Kidney tubule cell (primary cell): ENCODE measurements at regions not wholly inside any gene's neighbourhood (a gene's known extent, or its start where the extent isn't known, plus 50 kb on each side); places are given as distances from the start of the nearest gene placed in this dataset.

Source experiments
- DNase-seq: peaks from one replicate; pipeline ENCODE4 v3.0.0-alpha.2; 2018; ENCODE audit warnings: low spot score

DNA sequence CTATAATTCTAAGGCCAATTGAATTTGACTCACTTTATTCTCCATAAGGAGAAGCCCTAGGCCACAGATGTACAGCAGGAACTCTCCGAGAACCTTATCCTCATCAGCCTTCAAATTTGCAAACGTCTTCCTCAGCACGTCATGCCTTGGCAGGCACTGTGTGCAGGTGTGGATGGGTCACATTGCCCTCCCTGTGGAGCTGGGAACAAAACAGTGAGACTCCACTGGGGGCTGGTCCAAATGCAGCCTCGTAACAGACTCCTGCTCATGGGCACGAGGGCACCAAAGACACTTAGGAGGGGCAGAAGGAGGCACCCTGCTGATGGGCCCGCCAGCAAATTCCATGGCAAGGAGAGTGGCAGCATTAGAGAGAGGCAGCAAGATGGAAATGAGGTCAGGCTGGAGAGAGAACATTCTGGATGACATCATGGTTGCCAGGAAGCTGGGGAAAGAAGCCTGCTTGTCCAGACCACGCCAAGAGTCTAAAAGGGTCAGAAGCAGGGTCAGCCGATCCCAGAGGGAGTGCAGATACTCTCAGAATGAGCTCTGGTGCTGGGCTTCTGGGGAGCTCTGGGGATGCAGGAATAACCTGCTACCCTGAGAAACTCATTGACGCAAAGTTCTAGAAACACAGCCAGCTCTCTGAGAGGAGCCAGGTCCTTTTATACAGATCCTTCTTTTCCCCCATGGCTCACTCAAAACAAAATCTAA, 242.2 kb downstream of the B3GLCT start:
- no peak for DNase-seq

DNA sequence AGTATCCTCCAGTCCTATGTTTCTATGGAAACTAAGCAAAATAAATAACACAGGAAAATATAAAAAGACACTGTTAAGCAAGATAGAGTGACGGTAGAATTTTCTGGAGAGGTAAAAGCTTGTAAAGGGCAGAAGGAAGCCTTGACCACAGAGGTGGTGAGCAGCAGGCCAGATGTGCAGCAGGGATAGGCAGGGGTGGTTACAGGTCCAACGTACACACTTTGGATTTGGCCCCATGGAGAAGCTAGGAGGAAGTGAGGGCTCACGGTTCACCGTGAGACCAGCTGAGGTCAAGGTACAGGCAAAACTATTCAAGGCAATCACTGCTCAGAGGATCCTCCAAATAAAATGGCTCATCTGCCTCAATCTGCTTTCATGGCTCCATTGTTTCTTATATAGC, 242.8 kb downstream of the B3GLCT start:
- no peak for DNase-seq

DNA sequence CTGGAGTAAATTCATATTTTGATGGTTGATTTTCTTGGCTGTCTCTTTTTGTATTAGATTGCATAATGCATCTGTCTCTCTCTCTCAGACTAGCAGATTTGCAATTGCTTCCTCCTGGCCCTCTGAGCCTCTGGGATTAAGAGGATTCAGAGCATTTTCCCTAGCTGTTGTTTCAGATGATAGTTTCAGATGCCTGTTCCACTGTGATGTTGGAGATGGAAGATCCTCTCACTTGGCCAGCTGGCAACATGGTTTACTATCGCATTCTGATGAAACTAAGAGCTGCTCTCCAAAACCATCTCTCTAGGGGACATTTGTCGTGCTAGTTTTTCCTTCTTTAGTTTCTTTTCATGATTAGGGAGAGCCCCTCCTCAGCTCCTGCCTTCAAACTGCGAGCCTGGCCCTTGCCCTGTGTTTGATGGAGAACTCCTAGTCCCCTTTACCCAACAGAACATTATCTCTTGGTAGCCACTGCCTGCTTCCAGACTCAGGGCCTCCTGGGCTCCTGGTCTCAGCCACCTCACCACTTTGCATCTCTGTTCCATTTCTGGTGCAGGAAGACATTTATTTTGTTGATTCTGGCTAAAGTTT, 244.6 kb downstream of the B3GLCT start:
- DNase-seq = no peak

DNA sequence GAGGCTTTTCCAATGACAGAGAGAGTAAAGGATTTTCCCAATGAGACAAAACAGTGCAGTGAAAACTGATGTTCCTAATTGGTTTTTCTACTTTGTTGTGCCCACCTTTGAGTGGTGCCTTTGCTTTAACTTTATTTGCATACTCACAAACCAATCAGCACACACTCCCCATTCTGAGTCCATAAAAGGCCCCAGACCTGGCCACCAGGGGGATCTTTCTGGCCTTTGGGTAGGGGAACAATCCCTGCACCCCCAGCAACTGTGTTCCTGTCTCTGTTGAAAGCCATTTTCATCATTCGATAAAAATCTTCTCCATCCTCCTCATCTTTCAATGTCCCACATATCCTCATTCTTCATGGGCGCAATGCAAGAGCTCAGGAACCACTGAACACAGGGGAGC, 252.8 kb downstream of the B3GLCT start:
- no peak for DNase-seq

- DNase-seq = no peak
Measured at GRCh38 chr13:31455581-31455980, 255.8 kb downstream of the B3GLCT start.

DNA sequence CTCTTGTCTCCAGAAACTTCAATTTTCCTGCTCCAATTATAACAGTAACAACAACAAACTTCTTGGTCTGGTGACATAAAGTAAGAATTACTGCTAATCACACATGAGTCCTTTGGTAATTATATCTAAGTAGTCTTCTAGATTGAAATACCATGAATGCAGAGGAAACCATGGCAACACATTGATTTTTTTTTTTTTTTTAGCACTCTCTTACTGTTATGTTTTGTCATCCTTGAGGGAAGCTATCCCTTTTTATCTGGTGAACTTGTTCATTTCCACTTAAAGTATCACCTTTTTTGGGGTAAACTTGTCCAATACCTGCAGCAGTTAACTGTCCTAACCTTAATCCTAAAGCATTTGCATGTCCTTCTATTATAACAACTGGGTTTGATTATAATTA, 256.3 kb downstream of the B3GLCT start:
- no peak for DNase-seq

GRCh38 chr13:31460061-31460460, 260.3 kb downstream of the B3GLCT start:
- DNase-seq = no peak

DNA sequence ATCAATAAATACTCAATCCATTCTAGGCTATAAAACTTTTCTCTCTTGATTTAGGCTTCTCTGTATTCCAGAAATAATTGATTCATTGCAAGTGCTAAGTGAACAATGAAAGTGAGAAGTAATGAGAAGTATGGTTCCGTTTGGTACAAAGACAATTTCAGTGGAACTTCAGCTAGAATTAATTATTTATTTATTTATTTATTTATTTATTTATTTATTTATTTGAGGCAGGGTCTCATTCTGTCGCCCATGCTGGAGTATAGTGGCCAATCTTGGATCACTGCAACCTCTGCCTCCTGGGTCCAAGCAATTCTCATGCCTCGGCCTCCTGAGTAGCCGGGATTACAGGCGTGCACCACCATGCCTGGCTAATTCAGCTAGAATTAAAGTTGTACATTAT, 262.1 kb downstream of the B3GLCT start:
- no peak for DNase-seq

GRCh38 chr13:31462766-31463165, 263.0 kb downstream of the B3GLCT start:
- no peak for DNase-seq

DNA sequence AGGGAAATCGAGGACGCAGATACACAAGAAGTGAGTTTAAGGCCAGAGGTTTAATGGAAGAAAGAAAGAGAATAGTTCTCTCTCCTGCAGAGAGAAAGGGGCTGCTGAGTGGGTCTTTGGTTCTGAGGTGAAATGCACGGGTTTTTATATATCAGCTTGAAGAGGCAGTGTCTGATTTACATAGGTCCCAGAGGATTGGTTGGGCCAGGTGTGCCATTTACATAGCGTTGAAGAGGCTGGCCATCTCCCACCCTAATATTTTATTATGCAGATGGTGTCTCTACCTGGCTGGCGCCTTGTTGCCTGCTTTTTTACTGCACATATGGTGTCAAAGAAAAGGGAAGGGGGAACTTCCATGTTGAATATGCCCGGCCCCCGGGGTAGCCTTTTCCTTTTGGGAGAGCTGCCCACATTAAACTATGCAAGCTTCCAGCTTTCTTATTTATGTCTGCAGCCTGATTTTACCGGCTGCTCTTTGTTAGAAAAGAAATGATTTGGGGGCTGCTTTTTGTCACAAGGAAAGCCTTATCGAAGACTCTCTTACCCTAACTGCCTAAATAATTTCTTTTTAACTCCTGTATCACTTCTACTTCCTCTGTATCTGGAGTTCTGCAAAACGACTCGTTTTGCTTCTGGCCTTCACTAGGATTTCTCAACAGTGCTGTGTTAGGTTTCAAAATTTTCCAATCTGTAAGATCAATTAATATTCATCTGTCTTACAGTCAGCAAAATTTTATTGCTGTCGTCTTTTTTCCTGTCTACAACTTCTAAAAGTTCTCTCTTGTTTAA, 268.5 kb downstream of the B3GLCT start:
- DNase-seq = no peak

GRCh38 chr13:31469377-31469776, 269.6 kb downstream of the B3GLCT start:
- no peak for DNase-seq

GRCh38 chr13:31476266-31476665, 263.1 kb upstream of the RXFP2 start:
- DNase-seq = no peak

GRCh38 chr13:31476753-31477152, 262.6 kb upstream of the RXFP2 start:
- no peak for DNase-seq

DNA sequence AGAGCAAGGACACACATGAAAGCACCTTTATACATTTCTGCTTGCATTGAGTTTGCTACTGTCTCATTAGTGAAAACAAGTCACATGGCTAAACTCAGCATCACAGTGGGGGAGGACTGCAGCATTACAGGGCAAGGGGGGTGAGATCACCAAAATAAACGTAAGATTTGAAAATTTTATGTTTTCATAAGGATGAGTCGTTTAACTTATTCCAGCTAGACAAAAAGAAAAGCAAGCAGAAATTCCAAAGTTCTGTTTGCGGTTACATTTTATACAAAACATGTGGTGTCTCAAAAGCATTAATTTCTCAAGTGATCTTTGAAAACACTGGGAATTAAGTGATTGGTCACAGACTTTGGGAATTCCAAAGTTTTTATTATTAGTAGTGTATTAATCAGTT, 261.4 kb upstream of the RXFP2 start:
- DNase-seq = no peak

DNA sequence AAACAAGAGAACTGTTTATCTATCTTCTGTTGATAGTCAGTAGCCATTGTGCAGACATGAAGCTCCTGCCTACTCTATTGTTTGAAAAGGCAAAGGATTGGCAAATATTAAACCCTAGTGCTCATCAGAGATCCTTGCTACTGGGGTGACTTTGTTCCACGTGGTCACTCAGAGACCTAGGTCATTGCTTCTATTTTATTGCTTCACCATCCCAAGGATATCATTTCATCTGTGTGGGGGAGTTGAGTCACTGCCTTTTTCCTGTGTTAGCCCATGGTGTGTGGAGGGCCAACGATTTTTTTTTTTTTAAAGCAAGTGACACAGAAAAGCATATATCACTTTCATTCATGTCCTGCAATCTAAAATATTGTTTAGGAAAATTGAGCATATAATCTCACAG, 254.1 kb upstream of the RXFP2 start:
- no peak for DNase-seq

DNA sequence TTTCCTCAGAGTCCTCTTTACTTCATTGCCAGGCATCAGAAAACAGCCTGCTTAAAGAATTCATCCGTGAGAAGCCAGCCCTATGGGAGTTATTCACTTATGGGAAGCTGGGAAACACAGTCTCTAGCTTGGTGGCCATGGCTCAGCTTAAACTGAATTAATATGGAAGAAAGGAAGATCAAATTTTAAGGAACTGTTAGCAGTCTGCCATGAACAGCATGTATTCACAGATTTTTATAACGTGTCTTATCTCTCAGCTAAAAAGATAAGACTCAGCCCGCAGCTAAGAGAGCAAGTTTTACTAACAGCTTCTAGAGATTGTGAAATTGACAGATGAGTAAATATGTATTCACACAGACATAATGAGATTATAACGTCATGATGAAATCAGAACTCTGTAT, 253.7 kb upstream of the RXFP2 start:
- no peak for DNase-seq

DNA sequence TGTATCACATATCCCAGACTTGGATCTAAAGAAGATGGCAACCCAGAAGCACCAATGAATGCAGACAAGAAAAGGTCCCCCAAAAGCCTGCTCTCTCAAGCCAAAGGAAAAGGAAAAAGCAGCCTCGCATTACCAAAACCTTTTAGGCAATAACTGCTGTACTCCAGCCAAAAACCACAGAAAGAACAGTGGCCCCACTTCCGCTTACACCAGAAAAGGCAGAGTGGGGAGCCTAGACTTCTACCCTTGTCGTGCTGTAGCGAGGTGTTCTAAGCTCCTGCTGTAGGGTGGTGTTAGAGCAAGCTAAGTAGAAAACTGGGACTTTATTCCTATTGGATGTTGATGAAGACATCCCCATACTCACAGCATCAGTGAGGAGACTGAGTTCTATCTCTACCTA, 244.0 kb upstream of the RXFP2 start:
- DNase-seq = no peak

GRCh38 chr13:31499274-31499673, 240.1 kb upstream of the RXFP2 start:
- DNase-seq = no peak

- DNase-seq = no peak
Measured at GRCh38 chr13:31503626-31504025, 235.7 kb upstream of the RXFP2 start.

DNA sequence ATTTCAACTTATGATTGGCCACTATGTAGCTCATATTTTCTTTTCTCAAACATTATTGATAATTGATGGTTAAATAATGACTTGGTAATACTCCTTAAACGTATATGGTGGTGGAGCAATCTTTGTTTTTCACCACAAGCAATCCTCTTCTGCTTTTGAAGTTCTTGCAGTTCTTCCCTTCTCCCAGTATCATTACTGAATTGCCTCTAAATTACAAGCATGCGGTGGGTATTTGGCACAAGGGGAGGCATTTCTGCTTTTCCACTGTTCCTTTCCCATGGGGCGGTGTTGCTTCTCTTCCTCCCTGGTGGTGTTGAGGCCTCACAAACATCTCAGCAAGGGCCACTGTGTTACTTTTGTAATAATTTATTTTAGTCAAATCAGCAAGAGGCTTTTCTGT, 234.4 kb upstream of the RXFP2 start:
- no peak for DNase-seq

DNA sequence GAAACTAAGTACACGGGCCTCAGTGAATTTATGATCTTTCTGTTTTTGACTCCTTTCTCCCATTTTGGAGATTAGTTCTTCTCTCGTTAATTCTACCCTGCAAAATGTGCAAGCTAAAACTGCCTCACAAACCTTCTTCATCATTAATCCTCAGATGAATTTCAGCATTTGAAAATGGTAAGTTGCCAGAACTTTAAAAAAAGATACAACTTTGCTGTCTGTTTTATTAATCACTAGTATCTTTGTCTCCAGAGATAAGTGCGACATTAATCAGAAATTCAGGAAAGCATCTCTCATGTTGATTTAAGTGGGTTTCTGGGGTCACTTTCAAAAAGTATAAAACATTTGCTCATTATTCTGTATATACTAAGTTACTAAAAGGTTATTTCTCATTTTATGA, 227.0 kb upstream of the RXFP2 start:
- DNase-seq = no peak

- DNase-seq = no peak
Measured at GRCh38 chr13:31514932-31515331, 224.4 kb upstream of the RXFP2 start.

DNA sequence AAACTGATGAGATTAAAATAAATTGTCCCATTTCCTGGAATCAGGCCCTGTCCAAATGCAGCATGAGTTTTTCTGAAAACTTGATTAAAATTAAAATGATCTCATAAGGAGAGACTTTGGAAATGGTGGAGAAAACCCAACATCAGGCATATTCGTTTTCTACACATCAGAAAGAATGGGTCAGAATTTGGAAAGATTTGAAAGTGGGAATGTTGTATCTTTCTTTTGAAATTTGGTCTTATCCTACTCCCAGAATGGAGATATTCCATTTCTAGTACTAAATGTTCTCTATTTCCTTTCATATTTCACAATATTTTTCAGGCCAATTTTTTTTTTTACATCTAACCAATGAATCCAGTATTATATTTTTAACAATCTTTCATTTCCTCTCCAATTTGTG, 223.9 kb upstream of the RXFP2 start:
- DNase-seq = no peak
